MM.1S (cell line): ENCODE measurements at regions not wholly inside any gene's neighbourhood (a gene's known extent, or its start where the extent isn't known, plus 50 kb on each side); places are given as distances from the start of the nearest gene placed in this dataset.
A peak's percentile ranks its signal among the peaks of the same experiment; 100 is the strongest.

Experiments
- DNase-seq: peaks from one replicate; pipeline ENCODE4 v3.0.0-alpha.2; 2015
- H2AFZ ChIP-seq: fragments of 300-600 bp; sonication (generic); 2 replicates; pipeline ENCODE4 v1.6.0; 2016; ENCODE audit warnings: antibody characterized with exemption, low read length
- H3F3A ChIP-seq: fragments of 300-600 bp; sonication (generic); 2 replicates; pipeline ENCODE4 v1.6.1; 2016; ENCODE audit warnings: mild to moderate bottlenecking, antibody characterized with exemption, low read length, moderate library complexity, mixed read lengths; ENCODE audit not compliant: insufficient read depth
- H3K27ac ChIP-seq: fragments of 300-600 bp; sonication (generic); 2 replicates; pipeline ENCODE4 v1.5.1; 2016; ENCODE audit warnings: mild to moderate bottlenecking, low read length
- H3K27me3 ChIP-seq: fragments of 300-600 bp; sonication (generic); replicated peaks from 2 replicates; pipeline ENCODE4 v1.6.0; 2016; ENCODE audit warnings: low read length; ENCODE audit not compliant: insufficient read depth
- H3K36me3 ChIP-seq: fragments of 300-600 bp; sonication (generic); replicated peaks from 2 replicates; pipeline ENCODE4 v1.6.1; 2016; ENCODE audit warnings: mild to moderate bottlenecking, low read length, mixed read lengths; ENCODE audit not compliant: insufficient read depth
- H3K4me1 ChIP-seq: fragments of 300-600 bp; sonication (generic); 2 replicates; pipeline ENCODE4 v1.6.1; 2016; ENCODE audit warnings: low read length, mixed read lengths
- H3K4me2 ChIP-seq: fragments of 300-600 bp; sonication (generic); 2 replicates; pipeline ENCODE4 v1.6.0; 2016; ENCODE audit warnings: low read depth, low read length
- H3K4me3 ChIP-seq: fragments of 300-600 bp; sonication (generic); 2 replicates; pipeline ENCODE4 v1.5.1; 2016; ENCODE audit warnings: low read length, mixed read lengths
- H3K79me2 ChIP-seq: fragments of 300-600 bp; sonication (generic); 2 replicates; pipeline ENCODE4 v1.6.1; 2016; ENCODE audit warnings: mixed run types, low read length, mixed read lengths
- H3K9ac ChIP-seq: fragments of 300-600 bp; sonication (generic); 2 replicates; pipeline ENCODE4 v1.6.1; 2016; ENCODE audit warnings: low read length, mixed read lengths
- H3K9me2 ChIP-seq: fragments of 300-600 bp; sonication (generic); replicated peaks from 2 replicates; pipeline ENCODE4 v1.6.1; 2016; ENCODE audit warnings: mild to moderate bottlenecking, low read length, mixed read lengths; ENCODE audit not compliant: insufficient read depth
- H3K9me3 ChIP-seq: fragments of 300-600 bp; sonication (generic); replicated peaks from 2 replicates; pipeline ENCODE4 v1.6.1; 2016; ENCODE audit warnings: mild to moderate bottlenecking, low read length, mixed read lengths; ENCODE audit not compliant: insufficient read depth
- H4K20me1 ChIP-seq: fragments of 300-600 bp; sonication (generic); 2 replicates; pipeline ENCODE4 v1.6.1; 2016; ENCODE audit warnings: mild to moderate bottlenecking, low read length, moderate library complexity, mixed read lengths; ENCODE audit not compliant: insufficient read depth
- EZH2 ChIP-seq: fragments of 300-600 bp; sonication (generic); optimal IDR thresholded peaks from 2 replicates; pipeline ENCODE3; 2017; ENCODE audit warnings: low read depth, mild to moderate bottlenecking, antibody characterized with exemption, low read length, mixed read lengths
- EZH2phosphoT487 ChIP-seq: fragments of 300-600 bp; sonication (generic); IDR thresholded peaks from 2 replicates; pipeline ENCODE4 v1.6.1; 2018; ENCODE audit warnings: antibody characterized with exemption, low read length
- TF ChIP-seq, protein P1 (sequence below): fragments of 300-600 bp; sonication (generic); IDR thresholded peaks from 2 replicates; pipeline ENCODE4 v1.5.1; 2016; ENCODE audit warnings: antibody characterized with exemption, low read length, mixed read lengths

DNA sequence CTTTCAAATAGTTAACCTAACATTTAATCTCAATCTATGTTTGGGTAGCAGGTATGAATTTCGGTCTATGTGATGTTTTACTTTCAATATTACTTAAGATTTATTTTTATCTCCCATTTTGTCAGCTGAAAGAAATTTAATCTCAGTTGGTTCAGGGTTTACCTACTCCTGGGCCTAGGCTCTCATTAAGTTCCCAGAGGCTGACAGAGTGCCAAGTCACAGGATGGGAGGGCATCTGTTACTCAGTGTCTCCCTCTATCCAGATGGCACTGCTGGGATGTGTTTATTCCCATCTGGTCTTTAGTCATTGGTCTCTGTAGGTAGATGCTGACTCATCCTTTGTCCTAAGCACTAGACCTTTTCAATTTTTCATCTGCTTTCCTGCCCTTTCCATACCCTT is 129.4 kb upstream of the ARSJ start:
- DNase-seq, result peak; percentile 43
- no peaks in the 10 kb centered on the region for H3F3A ChIP-seq
- H3K27me3 ChIP-seq, result no peaks in the 10 kb centered on the region
- H3K27ac ChIP-seq, result no peak overlapping the region
- H2AFZ ChIP-seq, result peak overlapping the region; percentile 66
- no peaks in the 10 kb centered on the region for H3K36me3 ChIP-seq
- peak overlapping the region; percentile 76 for H3K4me2 ChIP-seq
- no peaks in the 10 kb centered on the region for H3K9me2 ChIP-seq
- no peak overlapping the region for H3K9ac ChIP-seq
- H3K4me3 ChIP-seq, result peak overlapping the region; percentile 9; the same call in 1 of the 2 replicates
- no peaks in the 10 kb centered on the region for H4K20me1 ChIP-seq
- TF ChIP-seq EZH2 (no peak), EZH2phosphoT487 (no peak)
- TF ChIP-seq, protein P1, sequence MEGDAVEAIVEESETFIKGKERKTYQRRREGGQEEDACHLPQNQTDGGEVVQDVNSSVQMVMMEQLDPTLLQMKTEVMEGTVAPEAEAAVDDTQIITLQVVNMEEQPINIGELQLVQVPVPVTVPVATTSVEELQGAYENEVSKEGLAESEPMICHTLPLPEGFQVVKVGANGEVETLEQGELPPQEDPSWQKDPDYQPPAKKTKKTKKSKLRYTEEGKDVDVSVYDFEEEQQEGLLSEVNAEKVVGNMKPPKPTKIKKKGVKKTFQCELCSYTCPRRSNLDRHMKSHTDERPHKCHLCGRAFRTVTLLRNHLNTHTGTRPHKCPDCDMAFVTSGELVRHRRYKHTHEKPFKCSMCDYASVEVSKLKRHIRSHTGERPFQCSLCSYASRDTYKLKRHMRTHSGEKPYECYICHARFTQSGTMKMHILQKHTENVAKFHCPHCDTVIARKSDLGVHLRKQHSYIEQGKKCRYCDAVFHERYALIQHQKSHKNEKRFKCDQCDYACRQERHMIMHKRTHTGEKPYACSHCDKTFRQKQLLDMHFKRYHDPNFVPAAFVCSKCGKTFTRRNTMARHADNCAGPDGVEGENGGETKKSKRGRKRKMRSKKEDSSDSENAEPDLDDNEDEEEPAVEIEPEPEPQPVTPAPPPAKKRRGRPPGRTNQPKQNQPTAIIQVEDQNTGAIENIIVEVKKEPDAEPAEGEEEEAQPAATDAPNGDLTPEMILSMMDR, result no peak; the same call in 1 of the 2 replicates
- peaks cover 6% of the 10 kb centered on the region for H3K4me1 ChIP-seq
- H3K9me3 ChIP-seq, result no peaks in the 10 kb centered on the region
- H3K79me2 ChIP-seq, result no peaks in the 10 kb centered on the region

DNA sequence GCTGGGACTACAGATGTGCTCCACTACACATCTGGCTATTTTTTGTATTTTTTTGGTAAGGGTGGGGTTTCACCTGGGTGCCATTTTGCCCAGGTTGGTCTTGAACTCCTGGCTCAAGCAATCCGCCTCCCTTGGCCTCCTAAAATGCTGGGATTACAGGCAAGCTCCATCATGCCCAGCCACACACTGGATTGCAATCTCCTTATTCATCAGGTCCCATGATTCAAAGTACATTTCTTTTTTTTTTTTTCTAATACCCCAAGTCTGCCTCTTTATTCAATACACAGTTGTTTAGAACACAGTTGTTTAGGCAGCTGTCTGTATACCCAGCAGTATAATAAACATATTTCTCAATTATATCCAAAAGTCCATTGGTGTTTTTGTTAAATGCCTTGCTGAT is 130.3 kb upstream of the ARSJ start:
- Histone ChIP-seq H3K27me3 (no peaks in the 10 kb centered on the region), H3K4me3 (no peak overlapping the region), H3K9me3 (no peaks in the 10 kb centered on the region), H3K27ac (no peak overlapping the region), H3K4me2 (no peak overlapping the region), H4K20me1 (no peaks in the 10 kb centered on the region), H3K36me3 (no peaks in the 10 kb centered on the region), H3F3A (no peaks in the 10 kb centered on the region), H3K79me2 (no peaks in the 10 kb centered on the region), H3K9ac (no peak overlapping the region), H2AFZ (no peak overlapping the region), H3K4me1 (peaks cover 6% of the 10 kb centered on the region), H3K9me2 (no peaks in the 10 kb centered on the region)
- TF ChIP-seq EZH2, result no peak
- TF ChIP-seq EZH2phosphoT487, result no peak
- TF ChIP-seq, protein P1, result no peak
- DNase-seq, result no peak

DNA sequence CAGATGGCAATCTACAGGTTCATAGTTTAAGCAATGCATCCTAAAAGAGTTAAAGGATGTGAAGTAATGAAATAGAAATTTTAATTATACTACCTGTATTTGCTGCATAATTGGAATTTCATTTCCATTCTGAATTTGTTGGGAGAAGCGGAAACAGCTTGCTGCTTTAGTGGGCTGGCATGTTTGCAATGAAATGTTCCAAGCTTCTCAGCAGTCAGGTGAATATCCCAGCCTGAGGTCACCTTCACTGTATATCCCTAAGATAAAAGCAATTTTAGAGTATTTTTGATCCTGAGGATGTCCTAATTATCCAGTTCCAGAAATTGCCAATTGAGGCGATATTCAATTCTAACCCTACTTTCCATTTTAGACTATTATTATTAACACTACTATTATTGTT is 136.1 kb upstream of the ARSJ start:
- Histone ChIP-seq H3K27me3 (no peaks in the 10 kb centered on the region), H3K27ac (no peak overlapping the region), H3K9me2 (no peaks in the 10 kb centered on the region), H3K36me3 (no peaks in the 10 kb centered on the region), H4K20me1 (no peaks in the 10 kb centered on the region), H3K79me2 (no peaks in the 10 kb centered on the region), H3K9ac (no peak overlapping the region), H3F3A (no peaks in the 10 kb centered on the region), H2AFZ (no peak overlapping the region), H3K4me3 (no peak overlapping the region), H3K4me2 (no peak overlapping the region), H3K9me3 (no peaks in the 10 kb centered on the region), H3K4me1 (no peaks in the 10 kb centered on the region)
- TF ChIP-seq, protein P1, result no peak
- no peak for TF ChIP-seq EZH2
- no peak for TF ChIP-seq EZH2phosphoT487
- no peak for DNase-seq
